Tibial nerve (tissue), 4 donors: ENCODE measurements at regions not wholly inside any gene's neighbourhood (a gene's known extent, or its start where the extent isn't known, plus 50 kb on each side); places are given as distances from the start of the nearest gene placed in this dataset.

Source experiments
- DNase-seq, 2 donors: peaks; one replicate each; pipeline ENCODE4 v3.0.0-alpha.2; 2019; ENCODE audit warnings: low spot score in 2 of 2
- H3K27ac ChIP-seq, 4 donors: fragments of 200-600 bp; sonication (generic) in 3 of 4; one replicate each; pipeline ENCODE4 v1.5.1; 2017 to 2019; ENCODE audit warnings: mild to moderate bottlenecking in 1 of 4
- H3K27me3 ChIP-seq, 2 donors: fragments of 200-600 bp; sonication (generic) in 1 of 2; one replicate each; pipeline versions ENCODE4 v1.5.1 to v1.6.0; 2017 to 2019
- H3K36me3 ChIP-seq, 3 donors: fragments of 200-600 bp; sonication (generic); one replicate each; pipeline ENCODE4 v1.5.1; 2018 to 2019
- H3K4me1 ChIP-seq, 4 donors: fragments of 200-600 bp; sonication (generic) in 3 of 4; one replicate each; pipeline ENCODE4 v1.5.1; 2017 to 2019
- H3K4me3 ChIP-seq, 4 donors: fragments of 200-600 bp; sonication (generic) in 3 of 4; one replicate each; pipeline ENCODE4 v1.5.1; 2017 to 2019; ENCODE audit warnings: mild to moderate bottlenecking in 1 of 4, moderate library complexity in 1 of 4
- H3K9me3 ChIP-seq, 4 donors: fragments of 200-600 bp; sonication (generic) in 3 of 4; one replicate each; pipeline ENCODE4 v1.5.1; 2017 to 2019
- EP300 ChIP-seq, 2 donors: sonication (generic); formaldehyde crosslinking; IDR thresholded peaks; one replicate each; pipeline ENCODE4 v1.6.1; 2017; ENCODE audit warnings: antibody characterized with exemption in 2 of 2, mild to moderate bottlenecking in 1 of 2
- POLR2A ChIP-seq, 2 donors: fragments of 450-650 bp; IDR thresholded peaks; one replicate each; pipeline ENCODE4 v1.6.1; 2017; ENCODE audit warnings: antibody characterized with exemption in 2 of 2, mild to moderate bottlenecking in 2 of 2, moderate library complexity in 2 of 2
- WGBS, 2 donors: methylation state at CpG; one replicate each; pipeline ENCODE4 v1.1.5; 2018; 5-methylcytosine and 5-hydroxymethylcytosine counted together
- TF ChIP-seq, protein P1 (sequence below), 5 experiments: fragments of 200-600 bp in 3 of 5; fragments of 450-650 bp in 2 of 5; sonication (generic) in 3 of 5; IDR thresholded peaks; one replicate each; pipeline ENCODE4 v1.5.1; 2016 to 2019; ENCODE audit warnings: antibody characterized with exemption in 5 of 5, mild to moderate bottlenecking in 3 of 5, moderate library complexity in 2 of 5

- TF ChIP-seq, protein P1, sequence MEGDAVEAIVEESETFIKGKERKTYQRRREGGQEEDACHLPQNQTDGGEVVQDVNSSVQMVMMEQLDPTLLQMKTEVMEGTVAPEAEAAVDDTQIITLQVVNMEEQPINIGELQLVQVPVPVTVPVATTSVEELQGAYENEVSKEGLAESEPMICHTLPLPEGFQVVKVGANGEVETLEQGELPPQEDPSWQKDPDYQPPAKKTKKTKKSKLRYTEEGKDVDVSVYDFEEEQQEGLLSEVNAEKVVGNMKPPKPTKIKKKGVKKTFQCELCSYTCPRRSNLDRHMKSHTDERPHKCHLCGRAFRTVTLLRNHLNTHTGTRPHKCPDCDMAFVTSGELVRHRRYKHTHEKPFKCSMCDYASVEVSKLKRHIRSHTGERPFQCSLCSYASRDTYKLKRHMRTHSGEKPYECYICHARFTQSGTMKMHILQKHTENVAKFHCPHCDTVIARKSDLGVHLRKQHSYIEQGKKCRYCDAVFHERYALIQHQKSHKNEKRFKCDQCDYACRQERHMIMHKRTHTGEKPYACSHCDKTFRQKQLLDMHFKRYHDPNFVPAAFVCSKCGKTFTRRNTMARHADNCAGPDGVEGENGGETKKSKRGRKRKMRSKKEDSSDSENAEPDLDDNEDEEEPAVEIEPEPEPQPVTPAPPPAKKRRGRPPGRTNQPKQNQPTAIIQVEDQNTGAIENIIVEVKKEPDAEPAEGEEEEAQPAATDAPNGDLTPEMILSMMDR (IDR thresholded peaks at IDR 0.05): no peak
- TF ChIP-seq EP300 (IDR thresholded peaks at IDR 0.05): no peak
- TF ChIP-seq POLR2A (IDR thresholded peaks at IDR 0.05): no peak
- H3K4me3 ChIP-seq: no peak overlapping the region
- peaks cover 0 to 5% (median 0%) of the 10 kb centered on the region in 4 donors for H3K4me1 ChIP-seq
- H3K9me3 ChIP-seq: no peaks in the 10 kb centered on the region
- no peaks in the 10 kb centered on the region for H3K27me3 ChIP-seq
- WGBS, 2 donors: 70 to 71% methylated on average over 7 of the region's 7 CpGs
- no peaks in the 10 kb centered on the region for H3K36me3 ChIP-seq
- H3K27ac ChIP-seq: no peak overlapping the region
- DNase-seq: no peak
Observed at GRCh38 chr2:217065695-217066405, 206.0 kb upstream of the TNP1 start.

DNA sequence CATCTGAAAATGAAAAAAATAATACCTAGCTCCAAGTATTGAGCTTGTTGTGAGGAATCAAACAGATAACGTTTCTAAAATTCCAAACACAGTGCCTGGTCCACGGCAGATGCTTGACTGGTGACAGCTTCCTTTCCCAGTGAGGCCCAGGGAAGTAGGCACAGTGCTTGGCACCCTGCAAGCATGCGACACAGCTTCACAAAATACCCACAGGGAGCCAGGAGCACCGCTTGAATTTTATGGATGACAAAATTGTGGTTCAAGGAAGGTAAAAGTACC lies 205.1 kb upstream of the TNP1 start:
- H3K9me3 ChIP-seq: no peaks in the 10 kb centered on the region
- no peaks in the 10 kb centered on the region for H3K27me3 ChIP-seq
- no peaks in the 10 kb centered on the region for H3K36me3 ChIP-seq
- peak overlapping the region in 1 of 4 donors; percentile 64 for H3K27ac ChIP-seq
- peak overlapping the region in 1 of 4 donors; percentile 27 for H3K4me3 ChIP-seq
- no peak for DNase-seq
- TF ChIP-seq POLR2A (IDR thresholded peaks at IDR 0.05) (no peak), EP300 (IDR thresholded peaks at IDR 0.05) (no peak)
- TF ChIP-seq, protein P1 (IDR thresholded peaks at IDR 0.05): no peak
- 61 to 69% methylated on average over 4 of the region's 4 CpGs for WGBS, 2 donors
- peaks cover 0 to 5% (median 0%) of the 10 kb centered on the region in 4 donors for H3K4me1 ChIP-seq

GRCh38 chr2:217064234-217065011 lies 204.6 kb upstream of the TNP1 start:
- WGBS, 2 donors: 56 to 59% methylated on average over 16 of the region's 16 CpGs
- no peaks in the 10 kb centered on the region for H3K36me3 ChIP-seq
- DNase-seq: peak in 1 of 2 donors; percentile 41
- H3K4me3 ChIP-seq: peak overlapping the region in 1 of 4 donors; percentile 27
- H3K4me1 ChIP-seq: peaks cover 0 to 5% (median 0%) of the 10 kb centered on the region in 4 donors
- no peaks in the 10 kb centered on the region for H3K27me3 ChIP-seq
- H3K9me3 ChIP-seq: no peaks in the 10 kb centered on the region
- TF ChIP-seq EP300 (IDR thresholded peaks at IDR 0.05) (peak in 1 of 2 donors; percentile 8), POLR2A (IDR thresholded peaks at IDR 0.05) (no peak)
- peak overlapping the region in 1 of 4 donors; percentile 64 for H3K27ac ChIP-seq

- 81 to 87% methylated on average over 5 of the region's 5 CpGs for WGBS, 2 donors
- H3K27me3 ChIP-seq: no peaks in the 10 kb centered on the region
- no peaks in the 10 kb centered on the region for H3K36me3 ChIP-seq
- no peaks in the 10 kb centered on the region for H3K9me3 ChIP-seq
- peaks cover 0 to 5% (median 0%) of the 10 kb centered on the region in 4 donors for H3K4me1 ChIP-seq
- no peak overlapping the region for H3K4me3 ChIP-seq
- no peak overlapping the region for H3K27ac ChIP-seq
- no peak for DNase-seq
- TF ChIP-seq POLR2A (IDR thresholded peaks at IDR 0.05): no peak
Observed at GRCh38 chr2:217063238-217063755, 203.4 kb upstream of the TNP1 start.

- Histone ChIP-seq H3K4me1 (peaks cover 0 to 5% (median 0%) of the 10 kb centered on the region in 4 donors), H3K27ac (no peak overlapping the region), H3K36me3 (no peaks in the 10 kb centered on the region), H3K9me3 (no peaks in the 10 kb centered on the region), H3K27me3 (no peaks in the 10 kb centered on the region), H3K4me3 (no peak overlapping the region)
- 84% methylated on average over 6 of the region's 6 CpGs for WGBS, 2 donors
- no peak for DNase-seq
- TF ChIP-seq POLR2A (IDR thresholded peaks at IDR 0.05): no peak
- TF ChIP-seq, protein P1 (IDR thresholded peaks at IDR 0.05): no peak
- TF ChIP-seq EP300 (IDR thresholded peaks at IDR 0.05): no peak
Observed at GRCh38 chr2:217062768-217063167, 202.9 kb upstream of the TNP1 start.
